SK-N-SH treated with all-trans-retinoic acid at 6 μM for 48 hours (cell line): ENCODE measurements at regions not wholly inside any gene's neighbourhood (a gene's known extent, or its start where the extent isn't known, plus 50 kb on each side); places are given as distances from the start of the nearest gene placed in this dataset.

Source experiments
- ATAC-seq: fragments of 200-7000 bp; cut with Tn5 transposase; 3 replicates; pipeline ENCODE4 v1.9.1; 2020; ENCODE audit warnings: mild to moderate bottlenecking, moderate library complexity
- ARNTL ChIP-seq: fragments of 450-650 bp; formaldehyde crosslinking; IDR thresholded peaks from 2 replicates; pipeline ENCODE4 v1.5.0; 2020; ENCODE audit warnings: low read depth, mild to moderate bottlenecking, moderate library complexity, borderline replicate concordance
- BACH2 ChIP-seq: fragments of 250-450 bp; sonication (Bioruptor Pico); IDR thresholded peaks from 2 replicates; pipeline ENCODE4 v1.9.0; 2021; ENCODE audit warnings: mild to moderate bottlenecking, borderline replicate concordance
- CSDC2 ChIP-seq: fragments of 250-450 bp; sonication (Bioruptor Pico); IDR thresholded peaks from 2 replicates; pipeline ENCODE4 v1.5.0; 2020; ENCODE audit warnings: mild to moderate bottlenecking, moderate library complexity
- CSRNP3 ChIP-seq: fragments of 250-450 bp; sonication (Bioruptor Pico); IDR thresholded peaks from 2 replicates; pipeline ENCODE4 v1.5.1; 2021; ENCODE audit warnings: mild to moderate bottlenecking, moderate library complexity
- ESRRG ChIP-seq: fragments of 250-450 bp; sonication (Bioruptor Pico); IDR thresholded peaks from 2 replicates; pipeline ENCODE4 v1.6.1; 2021; ENCODE audit warnings: mild to moderate bottlenecking
- ISL1 ChIP-seq: fragments of 250-450 bp; sonication (Bioruptor Pico); IDR thresholded peaks from 2 replicates; pipeline ENCODE4 v2.1.2; 2022; ENCODE audit warnings: mild to moderate bottlenecking, moderate library complexity
- OSR1 ChIP-seq: fragments of 250-450 bp; sonication (Bioruptor Pico); IDR thresholded peaks from 2 replicates; pipeline ENCODE4 v1.8.0; 2022; ENCODE audit warnings: moderate library complexity, mild to moderate bottlenecking, inconsistent platforms
- PPARA ChIP-seq: fragments of 250-450 bp; sonication (Bioruptor Pico); IDR thresholded peaks from 2 replicates; pipeline ENCODE4 v1.5.0; 2020; ENCODE audit warnings: mild to moderate bottlenecking, borderline replicate concordance
- SNAI2 ChIP-seq: fragments of 250-450 bp; sonication (Bioruptor Pico); IDR thresholded peaks from 2 replicates; pipeline ENCODE4 v1.5.0; 2020; ENCODE audit warnings: mild to moderate bottlenecking, moderate library complexity
- TCF4 ChIP-seq: fragments of 250-450 bp; sonication (Bioruptor Pico); IDR thresholded peaks from 2 replicates; pipeline ENCODE4 v1.8.0; 2021; ENCODE audit warnings: mild to moderate bottlenecking, moderate library complexity, borderline replicate concordance
- TOX ChIP-seq: fragments of 250-450 bp; sonication (Bioruptor Pico); IDR thresholded peaks from 2 replicates; pipeline ENCODE4 v1.8.0; 2021; ENCODE audit warnings: mild to moderate bottlenecking, moderate library complexity, borderline replicate concordance
- TSHZ2 ChIP-seq: fragments of 250-450 bp; sonication (Bioruptor Pico); IDR thresholded peaks from 2 replicates; pipeline ENCODE4 v1.5.0; 2020; ENCODE audit warnings: mild to moderate bottlenecking, moderate library complexity
- ZFP3 ChIP-seq: fragments of 250-450 bp; sonication (Bioruptor Pico); IDR thresholded peaks from 2 replicates; pipeline ENCODE4 v1.5.0; 2020; ENCODE audit warnings: mild to moderate bottlenecking, moderate library complexity
- ZFP30 ChIP-seq: fragments of 450-650 bp; formaldehyde crosslinking; IDR thresholded peaks from 2 replicates; pipeline ENCODE4 v1.5.0; 2022; ENCODE audit warnings: mild to moderate bottlenecking, moderate library complexity
- ZNF565 ChIP-seq: fragments of 450-650 bp; formaldehyde crosslinking; conservative IDR thresholded peaks from 2 replicates; pipeline ENCODE4 v1.5.0; 2020; ENCODE audit warnings: low read depth, mild to moderate bottlenecking, moderate library complexity
- ZNF8 ChIP-seq: fragments of 450-650 bp; formaldehyde crosslinking; IDR thresholded peaks from 2 replicates; pipeline ENCODE4 v1.5.0; 2020; ENCODE audit warnings: mild to moderate bottlenecking, moderate library complexity
- TF ChIP-seq, protein P1 (sequence below): fragments of 250-450 bp; sonication (Bioruptor Pico); IDR thresholded peaks from 2 replicates; pipeline ENCODE4 v1.8.0; 2020; ENCODE audit warnings: mild to moderate bottlenecking, moderate library complexity, borderline replicate concordance

- TF ChIP-seq CSRNP3 (CRISPR knock-in tag) (no peak), ISL1 (CRISPR knock-in tag) (peak; percentile 57; the same call in 1 of the 2 replicates), ZFP30 (no peak), TOX (CRISPR knock-in tag) (no peak), OSR1 (CRISPR knock-in tag) (no peak), ZNF8 (CRISPR knock-in tag) (no peak), ARNTL (CRISPR knock-in tag) (no peak)
- TF ChIP-seq, protein P1, sequence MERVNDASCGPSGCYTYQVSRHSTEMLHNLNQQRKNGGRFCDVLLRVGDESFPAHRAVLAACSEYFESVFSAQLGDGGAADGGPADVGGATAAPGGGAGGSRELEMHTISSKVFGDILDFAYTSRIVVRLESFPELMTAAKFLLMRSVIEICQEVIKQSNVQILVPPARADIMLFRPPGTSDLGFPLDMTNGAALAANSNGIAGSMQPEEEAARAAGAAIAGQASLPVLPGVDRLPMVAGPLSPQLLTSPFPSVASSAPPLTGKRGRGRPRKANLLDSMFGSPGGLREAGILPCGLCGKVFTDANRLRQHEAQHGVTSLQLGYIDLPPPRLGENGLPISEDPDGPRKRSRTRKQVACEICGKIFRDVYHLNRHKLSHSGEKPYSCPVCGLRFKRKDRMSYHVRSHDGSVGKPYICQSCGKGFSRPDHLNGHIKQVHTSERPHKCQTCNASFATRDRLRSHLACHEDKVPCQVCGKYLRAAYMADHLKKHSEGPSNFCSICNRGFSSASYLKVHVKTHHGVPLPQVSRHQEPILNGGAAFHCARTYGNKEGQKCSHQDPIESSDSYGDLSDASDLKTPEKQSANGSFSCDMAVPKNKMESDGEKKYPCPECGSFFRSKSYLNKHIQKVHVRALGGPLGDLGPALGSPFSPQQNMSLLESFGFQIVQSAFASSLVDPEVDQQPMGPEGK = no peak
- peak; percentile 47 for ATAC-seq
These were observed 316.3 kb upstream of the ARRDC3 start for GRCh38 chr5:91699429-91699828.

- no peak for ATAC-seq
- TF ChIP-seq TSHZ2 (CRISPR knock-in tag) (no peak), SNAI2 (CRISPR knock-in tag) (no peak), ZNF8 (CRISPR knock-in tag) (no peak), PPARA (CRISPR knock-in tag) (no peak), BACH2 (no peak)
- TF ChIP-seq, protein P1 = no peak
These were observed 308.5 kb upstream of the ARRDC3 start for GRCh38 chr5:91691592-91691991.

- no peak for ATAC-seq
- TF ChIP-seq CSDC2 (CRISPR knock-in tag) (no peak), ESRRG (no peak), CSRNP3 (CRISPR knock-in tag) (no peak), OSR1 (CRISPR knock-in tag) (no peak), ZNF8 (CRISPR knock-in tag) (no peak), ZNF565 (CRISPR knock-in tag) (no peak), ZFP3 (no peak), BACH2 (no peak), TCF4 (CRISPR knock-in tag) (no peak), ZFP30 (no peak), TSHZ2 (CRISPR knock-in tag) (no peak), TOX (CRISPR knock-in tag) (no peak)
These were observed 307.8 kb upstream of the ARRDC3 start for GRCh38 chr5:91690921-91691320.
